CD4-positive, alpha-beta T cell (primary cell): ENCODE measurements at regions not wholly inside any gene's neighbourhood (a gene's known extent, or its start where the extent isn't known, plus 50 kb on each side); places are given as distances from the start of the nearest gene placed in this dataset.

Source experiments
- ATAC-seq: fragments of 200-7000 bp; cut with Tn5 transposase; one replicate; pipeline ENCODE4 v1.10.0; 2022; ENCODE audit warnings: mild to moderate bottlenecking; ENCODE audit not compliant: poor library complexity
- CTCF ChIA-PET: fragments of 350-600 bp; sonication (Branson Sonifier 250); formaldehyde crosslinking; loops from one replicate; lab custom pipeline; 2021; ENCODE audit warnings: antibody characterized with exemption, inconsistent platforms; lab: Charles Lee
- POLR2A ChIA-PET: fragments of 350-600 bp; sonication (Branson Sonifier 250); formaldehyde crosslinking; loops from one replicate; lab custom pipeline; 2021; ENCODE audit warnings: antibody characterized with exemption, inconsistent platforms; lab: Charles Lee
- DNase-seq, 14 experiments: peaks; one replicate each; pipeline ENCODE4 v3.0.0-alpha.2; 2013 to 2020; ENCODE audit warnings: mixed read lengths in 2 of 14
- H3K27ac ChIP-seq, 2 donors: one replicate each; pipeline versions ENCODE4 v1.5.1 to v1.7.0; 2013; ENCODE audit warnings: low read length in 2 of 2, low read depth in 1 of 2, mild to moderate bottlenecking in 1 of 2
- H3K27me3 ChIP-seq, 2 experiments: 1 replicate in 1 of 2; 2 replicates in 1 of 2; pipeline versions ENCODE4 v1.6.1 to v1.7.0; 2013; ENCODE audit warnings: low read length in 2 of 2, control low read depth in 1 of 2, mild to moderate bottlenecking in 1 of 2, moderate library complexity in 1 of 2; ENCODE audit not compliant: insufficient read depth in 2 of 2, control insufficient read depth in 1 of 2
- H3K36me3 ChIP-seq: one replicate; pipeline ENCODE4 v1.6.1; 2013; ENCODE audit warnings: low read length, control low read depth; ENCODE audit not compliant: insufficient read depth
- H3K4me1 ChIP-seq: one replicate; pipeline ENCODE4 v1.6.1; 2013; ENCODE audit warnings: low read length, control low read depth; ENCODE audit not compliant: insufficient read depth
- H3K4me3 ChIP-seq: one replicate; pipeline ENCODE4 v1.5.1; 2013; ENCODE audit warnings: mild to moderate bottlenecking, low read length, moderate library complexity
- H3K9me3 ChIP-seq, 2 experiments: 1 replicate in 1 of 2; 2 replicates in 1 of 2; pipeline versions ENCODE4 v1.6.1 to v1.7.0; 2013; ENCODE audit warnings: low read length in 2 of 2, mild to moderate bottlenecking in 2 of 2, control low read depth in 1 of 2, moderate library complexity in 1 of 2; ENCODE audit not compliant: control insufficient read depth in 1 of 2, insufficient read depth in 1 of 2
- H3K27ac Mint-ChIP-seq: one replicate; pipeline ENCODE4 v1.8.0; 2020; ENCODE audit warnings: mixed read lengths
- H3K27me3 Mint-ChIP-seq: one replicate; pipeline ENCODE4 v1.8.0; 2021; ENCODE audit warnings: mixed read lengths
- H3K36me3 Mint-ChIP-seq: one replicate; pipeline ENCODE4 v1.8.0; 2021; ENCODE audit warnings: low read depth, mixed read lengths
- H3K4me1 Mint-ChIP-seq: one replicate; pipeline ENCODE4 v1.8.0; 2021; ENCODE audit warnings: low read depth, mixed read lengths
- H3K4me3 Mint-ChIP-seq: one replicate; pipeline ENCODE4 v1.8.0; 2020; ENCODE audit warnings: mild to moderate bottlenecking, mixed read lengths
- H3K9me3 Mint-ChIP-seq: one replicate; pipeline ENCODE4 v1.8.0; 2020; ENCODE audit warnings: mixed read lengths
- CTCF ChIP-seq: fragments of 200-600 bp; IDR thresholded peaks from one replicate; pipeline ENCODE4 v1.8.0; 2022; ENCODE audit warnings: antibody characterized with exemption, mild to moderate bottlenecking
- intact Hi-C, 2 experiments: fragments of 100-400 bp; cut with DNase I in 1 of 2; cut with micrococcal nuclease in 1 of 2; formaldehyde crosslinking; loops; one replicate each; pipeline versions ENCODE4 v1.15.1 to v1.9.0; 2023 to 2025; cut with DNase I, micrococcal nuclease

GRCh38 chr4:81352446-81352835, 119.3 kb downstream of the RASGEF1B start:
- Histone ChIP-seq H3K4me3 (no peak overlapping the region), H3K4me1 (no peaks in the 10 kb centered on the region), H3K36me3 (no peaks in the 10 kb centered on the region), H3K27me3 (peaks cover 0 to 3% of the 10 kb centered on the region in 2 experiments), H3K9me3 (no peaks in the 10 kb centered on the region), H3K27ac (no peak overlapping the region)
- Mint-ChIP-seq H3K27ac (no peak overlapping the region), H3K27me3 (peaks cover 35% of the 10 kb centered on the region), H3K9me3 (no peaks in the 10 kb centered on the region), H3K36me3 (no peaks in the 10 kb centered on the region), H3K4me1 (no peaks in the 10 kb centered on the region), H3K4me3 (no peak overlapping the region)
- POLR2A ChIA-PET: no interaction called here
- ATAC-seq (no peak), DNase-seq (no peak)
- CTCF ChIA-PET: interaction anchor here (1.2 to 2.3 kb wide), 4 partner anchors 18 to 991 kb away, joined by 3 to 6 read pairs (median 4); no protein-coding TSS in a partner anchor
- intact Hi-C loops: loop anchor here in 1 of 2 experiments (1.0 kb wide), 1 partner anchor 992 kb away; no protein-coding TSS in a partner anchor
- TF ChIP-seq CTCF: no peak

- H3K4me1 Mint-ChIP-seq: no peaks in the 10 kb centered on the region
- intact Hi-C loops: loop anchor here (1.0 to 2.0 kb wide), 4 partner anchors 279 to 992 kb away; no protein-coding TSS in a partner anchor
- H3K36me3 Mint-ChIP-seq: no peaks in the 10 kb centered on the region
- ChIA-PET POLR2A (interaction anchor here (0.7 kb wide), 1 partner anchor 669 kb away, joined by 3 read pairs; no protein-coding TSS in a partner anchor), CTCF (interaction anchor here (0.5 to 2.3 kb wide), 12 partner anchors 9 to 1023 kb away, joined by 3 to 9 read pairs (median 3); no protein-coding TSS in a partner anchor)
- Histone ChIP-seq H3K9me3 (no peaks in the 10 kb centered on the region), H3K4me3 (no peak overlapping the region), H3K27ac (no peak overlapping the region), H3K27me3 (peaks cover 0 to under 1% of the 10 kb centered on the region in 2 experiments), H3K36me3 (no peaks in the 10 kb centered on the region), H3K4me1 (no peaks in the 10 kb centered on the region)
- DNase-seq (peak; percentile 42 to 76 (median 53)), ATAC-seq (peak; percentile 48)
- H3K4me3 Mint-ChIP-seq: no peak overlapping the region
- H3K9me3 Mint-ChIP-seq: no peaks in the 10 kb centered on the region
- H3K27me3 Mint-ChIP-seq: peaks cover 32% of the 10 kb centered on the region
- H3K27ac Mint-ChIP-seq: no peak overlapping the region
- peak; percentile 93 for TF ChIP-seq CTCF
Measured at GRCh38 chr4:81351654-81352445, 119.9 kb downstream of the RASGEF1B start.

DNA sequence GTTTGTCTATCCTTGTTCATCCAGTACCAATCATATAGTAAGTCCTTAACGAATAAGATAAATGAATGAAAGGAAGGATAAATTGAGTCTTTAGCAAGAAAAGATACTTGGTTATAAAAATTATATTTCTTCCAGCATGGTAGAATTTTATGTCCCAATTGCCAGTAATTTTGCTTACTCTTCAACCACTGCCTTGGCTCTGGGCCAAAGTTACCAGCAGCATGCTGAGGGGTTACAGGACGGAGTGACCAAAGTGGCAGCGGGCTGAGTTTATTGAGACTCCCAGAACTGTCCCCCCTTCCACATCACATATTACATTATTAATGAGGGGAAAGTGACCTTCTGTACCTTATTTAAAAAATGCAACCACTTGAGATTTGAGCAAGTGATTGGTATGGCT, 121.7 kb downstream of the RASGEF1B start:
- ATAC-seq (no peak), DNase-seq (peak in 1 of 14 experiments; percentile 3)
- Mint-ChIP-seq H3K4me1 (no peaks in the 10 kb centered on the region), H3K27me3 (peaks cover 24% of the 10 kb centered on the region), H3K36me3 (no peaks in the 10 kb centered on the region), H3K9me3 (no peaks in the 10 kb centered on the region), H3K27ac (no peak overlapping the region), H3K4me3 (no peak overlapping the region)
- Histone ChIP-seq H3K9me3 (no peaks in the 10 kb centered on the region), H3K27me3 (peaks cover 0 to 8% of the 10 kb centered on the region in 2 experiments), H3K36me3 (no peaks in the 10 kb centered on the region), H3K4me1 (no peaks in the 10 kb centered on the region), H3K4me3 (no peak overlapping the region), H3K27ac (no peak overlapping the region)
- intact Hi-C loops: loop anchor here (2.0 kb wide), 2 partner anchors 277 to 281 kb away; no protein-coding TSS in a partner anchor
- no peak for TF ChIP-seq CTCF
- ChIA-PET CTCF (no interaction called here), POLR2A (no interaction called here)
